ENCODE measurements at regions not wholly inside any gene's neighbourhood (a gene's known extent, or its start where the extent isn't known, plus 50 kb on each side); places are given as distances from the start of the nearest gene placed in this dataset.

GRCh38 chr3:80192936-80193335, 425.1 kb upstream of the ROBO1 start:
- no peak for TF ChIP-seq CTCF (IDR thresholded peaks at IDR 0.05; ENCODE audit: control extremely low read depth, extremely low read depth, low read depth, missing control alignments)
- ChIA-PET POLR2A (no interaction called here), CTCF (interaction anchor here (0.9 kb wide), 1 partner anchor 17 kb away, joined by 3 read pairs; no protein-coding TSS in a partner anchor)
- no peak for DNase-seq (ENCODE audit: extremely low spot score)

- ChIA-PET CTCF (interaction anchor here (1.0 kb wide), 1 partner anchor 11 kb away, joined by 3 read pairs; no protein-coding TSS in a partner anchor), POLR2A (no interaction called here)
- no peak for TF ChIP-seq CTCF (IDR thresholded peaks at IDR 0.05; ENCODE audit: control extremely low read depth, extremely low read depth, low read depth, missing control alignments)
- DNase-seq (ENCODE audit: extremely low spot score): no peak
Observed at GRCh38 chr3:80190051-80190450, 422.3 kb upstream of the ROBO1 start.

GRCh38 chr3:80187981-80188380, 420.2 kb upstream of the ROBO1 start:
- TF ChIP-seq CTCF (IDR thresholded peaks at IDR 0.05; ENCODE audit: control extremely low read depth, extremely low read depth, low read depth, missing control alignments): no peak

GRCh38 chr3:80159990-80160506, 392.2 kb upstream of the ROBO1 start:
- ChIA-PET POLR2A (no interaction called here), CTCF (interaction anchor here (1.0 kb wide), 1 partner anchor 20 kb away, joined by 3 read pairs; no protein-coding TSS in a partner anchor)
- DNase-seq (ENCODE audit: extremely low spot score): no peak
- TF ChIP-seq CTCF (IDR thresholded peaks at IDR 0.05; ENCODE audit: control extremely low read depth, extremely low read depth, low read depth, missing control alignments): no peak

More at GRCh38 chr3:80187981-80188380, 420.2 kb upstream of the ROBO1 start:
- ChIA-PET CTCF (interaction anchor here (0.9 kb wide), 1 partner anchor 13 kb away, joined by 3 read pairs; no protein-coding TSS in a partner anchor), POLR2A (no interaction called here)
- no peak for DNase-seq (ENCODE audit: extremely low spot score)

GRCh38 chr3:80158332-80158731, 390.5 kb upstream of the ROBO1 start:
- ChIA-PET POLR2A (no interaction called here), CTCF (no interaction called here)
- DNase-seq (ENCODE audit: extremely low spot score): no peak
- no peak for TF ChIP-seq CTCF (IDR thresholded peaks at IDR 0.05; ENCODE audit: control extremely low read depth, extremely low read depth, low read depth, missing control alignments)

- DNase-seq (ENCODE audit: extremely low spot score): no peak
- ChIA-PET POLR2A (no interaction called here), CTCF (no interaction called here)
- TF ChIP-seq CTCF (IDR thresholded peaks at IDR 0.05; ENCODE audit: control extremely low read depth, extremely low read depth, low read depth, missing control alignments): no peak
Observed at GRCh38 chr3:80157546-80157945, 389.7 kb upstream of the ROBO1 start.
